ENCODE measurements at regions not wholly inside any gene's neighbourhood (a gene's known extent, or its start where the extent isn't known, plus 50 kb on each side); places are given as distances from the start of the nearest gene placed in this dataset.

- Histone ChIP-seq H3K9me3 (peaks cover 0 to 2% of the 10 kb centered on the region in 2 donors), H3K4me3 (no peak overlapping the region), H3K36me3 (no peaks in the 10 kb centered on the region), H3K4me1 (no peaks in the 10 kb centered on the region), H3K27me3 (no peaks in the 10 kb centered on the region), H3K27ac (no peak overlapping the region)
- intact Hi-C loops (cut with DNase I; ENCODE audit: low total_unique reads) = no loop called here
- no peak for TF ChIP-seq CTCF (IDR thresholded peaks at IDR 0.05)
- no peak for TF ChIP-seq POLR2A (IDR thresholded peaks at IDR 0.05)
- DNase-seq = no peak
Observed at GRCh38 chr15:35764661-35765519, 218.9 kb upstream of the DPH6 start.

DNA sequence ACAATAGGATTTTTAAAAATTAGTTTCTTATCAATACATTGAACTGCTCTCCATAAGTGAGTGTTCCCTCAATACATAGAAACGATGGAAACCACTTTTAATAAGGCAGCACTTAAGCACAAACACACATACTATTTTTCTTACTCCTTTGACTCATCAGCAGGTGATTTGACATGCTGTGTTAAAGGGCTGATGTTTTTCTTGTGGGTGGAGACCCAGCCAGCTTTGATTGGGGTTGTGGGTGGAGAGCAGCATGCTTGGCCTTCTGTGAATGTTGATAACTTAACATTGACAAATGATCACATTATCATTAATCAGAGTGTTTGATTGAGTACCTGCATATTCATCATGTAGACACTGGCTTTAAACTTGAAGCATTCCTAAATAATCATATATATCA lies 223.0 kb upstream of the DPH6 start:
- H3K4me3 ChIP-seq = no peak overlapping the region
- no peaks in the 10 kb centered on the region for H3K36me3 ChIP-seq
- TF ChIP-seq POLR2A (IDR thresholded peaks at IDR 0.05) (no peak), CTCF (IDR thresholded peaks at IDR 0.05) (no peak)
- H3K4me1 ChIP-seq = no peaks in the 10 kb centered on the region
- peaks cover 0 to 2% of the 10 kb centered on the region in 2 donors for H3K9me3 ChIP-seq
- intact Hi-C loops (cut with DNase I; ENCODE audit: low total_unique reads) = no loop called here
- DNase-seq = no peak
- H3K27ac ChIP-seq = no peak overlapping the region
- H3K27me3 ChIP-seq = no peaks in the 10 kb centered on the region

DNA sequence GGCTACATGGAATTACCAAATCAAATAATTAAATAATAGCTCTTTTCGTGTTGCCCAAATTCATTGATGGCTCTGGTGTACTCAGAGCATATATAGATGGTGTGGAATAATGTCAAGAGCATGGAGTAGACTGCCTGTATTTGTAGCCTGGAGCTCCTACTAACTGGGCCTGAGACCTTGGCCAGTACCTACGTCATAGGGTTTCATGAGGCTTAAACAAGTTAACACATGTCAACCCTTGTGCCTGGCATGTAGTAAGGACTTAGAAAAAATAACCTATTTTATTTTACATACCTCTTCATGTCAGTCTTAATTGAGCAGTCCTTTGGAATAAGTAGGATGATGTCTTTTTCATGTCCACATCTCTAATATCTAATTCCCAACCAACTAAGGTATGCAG lies 223.7 kb upstream of the DPH6 start:
- DNase-seq = no peak
- TF ChIP-seq POLR2A (IDR thresholded peaks at IDR 0.05) = no peak
- TF ChIP-seq CTCF (IDR thresholded peaks at IDR 0.05) = no peak
- Histone ChIP-seq H3K27ac (no peak overlapping the region), H3K27me3 (no peaks in the 10 kb centered on the region), H3K9me3 (peaks cover 0 to 2% of the 10 kb centered on the region in 2 donors), H3K4me3 (no peak overlapping the region), H3K36me3 (no peaks in the 10 kb centered on the region), H3K4me1 (no peaks in the 10 kb centered on the region)
- intact Hi-C loops (cut with DNase I; ENCODE audit: low total_unique reads) = no loop called here

GRCh38 chr15:35771746-35772442 lies 225.9 kb upstream of the DPH6 start:
- no peaks in the 10 kb centered on the region for H3K36me3 ChIP-seq
- no peaks in the 10 kb centered on the region for H3K4me1 ChIP-seq
- H3K9me3 ChIP-seq = peaks cover 0 to 2% of the 10 kb centered on the region in 2 donors
- TF ChIP-seq POLR2A (IDR thresholded peaks at IDR 0.05) = no peak
- no peak for TF ChIP-seq CTCF (IDR thresholded peaks at IDR 0.05)
- no peak for DNase-seq
- intact Hi-C loops (cut with DNase I; ENCODE audit: low total_unique reads) = no loop called here
- H3K27me3 ChIP-seq = no peaks in the 10 kb centered on the region
- no peak overlapping the region for H3K4me3 ChIP-seq
- H3K27ac ChIP-seq = no peak overlapping the region

- no peak overlapping the region for H3K4me3 ChIP-seq
- intact Hi-C loops (cut with DNase I; ENCODE audit: low total_unique reads) = no loop called here
- no peaks in the 10 kb centered on the region for H3K4me1 ChIP-seq
- DNase-seq = no peak
- no peak overlapping the region for H3K27ac ChIP-seq
- H3K27me3 ChIP-seq = no peaks in the 10 kb centered on the region
- no peak for TF ChIP-seq CTCF (IDR thresholded peaks at IDR 0.05)
- TF ChIP-seq POLR2A (IDR thresholded peaks at IDR 0.05) = no peak
- no peaks in the 10 kb centered on the region for H3K9me3 ChIP-seq
- H3K36me3 ChIP-seq = no peaks in the 10 kb centered on the region
Observed at GRCh38 chr15:35774653-35775052, 228.7 kb upstream of the DPH6 start.
